ENCODE measurements at regions not wholly inside any gene's neighbourhood (a gene's known extent, or its start where the extent isn't known, plus 50 kb on each side); places are given as distances from the start of the nearest gene placed in this dataset. TPM values are rescaled to one million over a fixed set of nuclear protein-coding genes. Genes with fewer than 3 reads are reported as not detected.

Small RNA genes lying in the stretch of these regions (small RNA-seq; reads per million reads assigned to genes)
- gene MIR548AB (ENCODE audit: insufficient read depth) (not detected), gene NDUFA4P2 (ENCODE audit: insufficient read depth) (not detected), gene RNU1-43P (ENCODE audit: insufficient read depth) (not detected), gene RNU6-461P (ENCODE audit: insufficient read depth) (not detected), gene TUBBP11 (ENCODE audit: insufficient read depth) (not detected)
